ENCODE measurements at regions not wholly inside any gene's neighbourhood (a gene's known extent, or its start where the extent isn't known, plus 50 kb on each side); places are given as distances from the start of the nearest gene placed in this dataset.

DNA sequence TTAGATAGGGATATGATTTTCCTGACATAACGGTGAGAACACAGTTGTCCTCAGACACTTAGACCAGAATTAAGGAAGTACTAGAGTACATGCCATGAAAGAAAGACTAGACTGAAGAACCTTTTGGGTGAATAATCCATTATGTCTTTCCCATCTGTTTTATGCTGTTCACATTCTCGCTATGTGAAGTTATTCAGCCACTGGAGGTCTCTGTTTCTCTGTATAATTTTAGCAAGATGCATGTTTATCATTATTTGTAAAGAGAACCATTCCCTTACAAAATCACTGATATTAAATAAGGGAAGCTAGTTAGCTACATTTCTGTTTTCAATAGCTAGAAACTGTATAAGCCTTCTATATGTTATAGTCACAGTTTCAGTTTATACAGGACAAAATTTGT lies 391.9 kb downstream of the CD109 start:
- no peak for DNase-seq (ENCODE audit: low spot score)

DNA sequence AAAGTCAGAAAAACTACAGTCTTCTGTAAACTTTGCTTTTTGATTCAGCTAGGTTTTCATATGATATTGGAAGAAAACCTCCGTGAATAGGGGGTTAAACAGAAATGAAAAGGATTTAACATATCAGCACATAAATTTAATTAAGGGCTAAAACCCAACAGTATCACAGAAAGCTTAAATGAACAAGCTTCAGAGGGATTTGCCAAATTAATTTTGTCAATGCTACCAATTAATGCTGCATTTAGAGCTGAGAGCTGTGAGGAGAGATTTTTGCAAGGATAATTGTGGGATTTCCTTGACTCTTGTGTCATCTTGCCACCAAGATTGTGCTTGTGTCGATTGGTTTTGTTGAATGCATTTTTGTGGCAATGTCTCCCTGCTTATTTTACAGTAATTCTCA lies 379.9 kb downstream of the CD109 start:
- DNase-seq (ENCODE audit: low spot score), result no peak

DNA sequence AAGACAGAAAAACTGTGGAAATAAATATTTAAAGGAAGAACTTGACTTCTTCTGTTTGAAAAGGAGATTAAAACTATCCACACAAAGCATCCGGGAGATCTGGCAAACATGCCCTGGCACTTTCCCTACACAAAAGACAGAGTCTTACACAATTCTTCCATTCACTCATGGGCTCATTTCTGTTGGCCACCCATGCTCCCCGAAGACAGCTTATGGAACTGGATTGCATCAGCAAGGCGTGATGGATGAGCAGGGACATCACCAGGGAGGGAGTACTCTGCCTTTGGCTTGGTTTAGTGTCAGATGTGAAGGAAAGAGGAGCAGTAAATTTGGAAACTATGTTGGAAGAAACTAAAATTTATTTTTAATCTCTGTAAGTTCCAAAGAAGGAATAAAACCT lies 379.3 kb downstream of the CD109 start:
- no peak for DNase-seq (ENCODE audit: low spot score)

DNA sequence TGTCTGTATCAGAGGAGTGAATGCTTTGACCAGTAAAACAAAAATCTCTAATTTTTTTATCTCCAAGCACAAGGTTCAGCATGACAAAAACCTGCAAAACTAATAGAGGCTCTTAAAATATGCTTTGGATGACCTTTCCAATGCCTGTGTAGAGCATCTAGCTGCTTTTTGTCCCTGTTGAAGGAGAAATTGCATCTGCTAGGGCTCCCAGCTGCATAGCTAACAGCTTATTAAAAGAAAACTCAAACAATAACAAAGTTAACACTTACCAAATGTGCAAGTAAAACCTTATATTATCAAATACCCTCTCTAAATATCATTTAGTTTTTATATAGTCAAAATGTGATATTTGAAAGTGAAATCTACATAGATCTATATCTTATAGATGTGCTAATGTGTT lies 378.6 kb downstream of the CD109 start:
- no peak for DNase-seq (ENCODE audit: low spot score)

DNA sequence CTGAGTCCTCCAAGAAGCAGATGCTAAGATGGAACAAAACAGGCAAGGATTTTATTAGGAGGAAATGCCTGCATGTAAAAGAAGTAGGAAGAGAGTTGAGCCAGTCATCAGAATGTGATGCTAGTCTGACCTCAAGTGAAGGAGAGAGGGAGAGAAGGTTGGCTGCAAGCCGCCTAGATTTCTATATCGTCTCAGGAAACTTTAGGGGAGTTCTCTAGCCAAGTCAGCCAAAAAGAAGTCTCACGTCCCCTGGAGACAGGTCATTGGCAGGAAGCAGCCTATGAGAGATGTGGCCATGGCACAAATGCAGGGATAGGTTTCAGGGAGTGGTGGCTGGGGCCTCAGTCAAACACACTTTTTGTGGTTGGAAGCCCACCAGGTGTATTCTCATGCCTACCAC lies 378.0 kb downstream of the CD109 start:
- no peak for DNase-seq (ENCODE audit: low spot score)

DNA sequence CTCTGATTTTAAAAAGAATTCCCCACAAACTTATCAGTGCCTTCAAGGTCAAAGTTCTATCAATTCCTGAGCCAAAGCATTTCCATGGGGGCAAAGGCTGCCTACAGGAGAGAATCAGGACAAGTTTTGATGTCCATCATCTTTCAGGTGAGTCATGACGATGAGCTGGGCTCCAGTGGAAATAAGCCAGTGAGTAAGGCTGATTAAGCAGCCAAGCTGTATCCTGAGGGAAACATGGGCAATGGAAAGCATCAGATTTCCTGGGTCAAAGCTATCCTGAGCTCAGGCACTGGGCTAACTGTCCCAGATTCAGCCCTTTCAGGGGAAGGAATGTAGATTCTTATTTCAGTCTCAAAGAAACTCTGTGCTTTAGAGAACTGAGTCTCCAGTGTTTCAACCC lies 377.4 kb downstream of the CD109 start:
- DNase-seq (ENCODE audit: low spot score), result no peak

GRCh38 chr6:74071214-74071613 lies 375.2 kb downstream of the CD109 start:
- DNase-seq (ENCODE audit: low spot score), result no peak

DNA sequence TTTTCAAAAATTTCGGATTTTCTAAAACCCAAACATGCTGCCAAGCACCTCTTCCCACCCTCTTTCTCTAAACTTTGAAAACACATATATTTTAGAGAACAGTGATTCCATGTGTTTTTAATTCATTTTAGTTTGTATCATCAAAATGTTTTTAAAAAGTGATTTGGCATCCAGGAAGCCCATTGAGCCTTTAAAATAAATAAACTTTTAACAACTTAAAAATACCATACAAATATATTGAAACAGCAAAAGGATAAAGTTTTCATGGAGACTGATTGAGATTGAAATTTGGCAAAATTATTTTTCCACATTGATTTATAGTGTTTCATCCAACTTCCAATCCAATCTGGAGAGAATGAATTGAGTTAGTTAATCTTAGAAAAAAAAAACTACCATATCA lies 374.7 kb downstream of the CD109 start:
- DNase-seq (ENCODE audit: low spot score), result no peak

DNA sequence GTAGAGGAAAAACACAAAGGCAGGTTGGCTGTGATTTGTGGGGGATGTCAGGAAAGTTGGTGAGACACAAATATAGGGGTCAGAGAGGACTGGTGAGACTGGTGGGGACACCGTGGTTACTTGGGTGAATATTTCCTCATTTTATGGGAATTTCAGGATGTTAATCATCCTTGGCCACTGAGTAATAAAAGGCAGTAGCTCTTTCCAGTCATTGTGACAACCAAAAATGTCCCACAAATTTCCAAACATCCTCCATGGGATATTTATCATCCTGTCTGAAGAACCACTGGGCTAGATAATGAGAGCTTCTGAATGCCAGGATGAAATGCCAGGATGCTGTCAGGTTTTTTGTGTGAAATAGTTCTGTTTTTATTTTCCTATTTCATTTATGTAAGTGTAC lies 374.1 kb downstream of the CD109 start:
- no peak for DNase-seq (ENCODE audit: low spot score)

DNA sequence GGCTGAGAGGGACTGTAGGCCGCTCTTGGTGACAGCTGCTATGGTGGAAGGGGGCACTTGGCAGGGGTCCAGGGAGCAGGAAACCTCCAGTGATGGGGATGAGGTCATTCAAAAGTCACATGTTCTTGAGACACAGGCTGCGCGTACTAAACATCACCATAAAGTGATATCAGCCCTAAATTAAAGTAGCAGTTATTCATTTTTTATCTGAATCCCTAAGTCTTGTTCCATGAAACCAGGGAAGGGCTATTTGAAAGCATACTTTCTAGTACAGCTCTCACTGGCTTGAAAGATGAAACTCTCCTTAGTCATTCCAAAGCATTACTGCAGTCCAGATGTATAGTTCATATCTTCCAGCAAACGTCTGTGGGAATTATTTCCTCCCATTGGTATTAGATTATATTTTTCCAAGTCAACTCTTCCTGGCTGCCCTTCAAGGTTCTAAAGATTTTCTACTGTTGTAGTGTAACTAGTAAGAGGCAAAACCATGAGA lies 373.1 kb downstream of the CD109 start:
- DNase-seq (ENCODE audit: low spot score), result no peak

DNA sequence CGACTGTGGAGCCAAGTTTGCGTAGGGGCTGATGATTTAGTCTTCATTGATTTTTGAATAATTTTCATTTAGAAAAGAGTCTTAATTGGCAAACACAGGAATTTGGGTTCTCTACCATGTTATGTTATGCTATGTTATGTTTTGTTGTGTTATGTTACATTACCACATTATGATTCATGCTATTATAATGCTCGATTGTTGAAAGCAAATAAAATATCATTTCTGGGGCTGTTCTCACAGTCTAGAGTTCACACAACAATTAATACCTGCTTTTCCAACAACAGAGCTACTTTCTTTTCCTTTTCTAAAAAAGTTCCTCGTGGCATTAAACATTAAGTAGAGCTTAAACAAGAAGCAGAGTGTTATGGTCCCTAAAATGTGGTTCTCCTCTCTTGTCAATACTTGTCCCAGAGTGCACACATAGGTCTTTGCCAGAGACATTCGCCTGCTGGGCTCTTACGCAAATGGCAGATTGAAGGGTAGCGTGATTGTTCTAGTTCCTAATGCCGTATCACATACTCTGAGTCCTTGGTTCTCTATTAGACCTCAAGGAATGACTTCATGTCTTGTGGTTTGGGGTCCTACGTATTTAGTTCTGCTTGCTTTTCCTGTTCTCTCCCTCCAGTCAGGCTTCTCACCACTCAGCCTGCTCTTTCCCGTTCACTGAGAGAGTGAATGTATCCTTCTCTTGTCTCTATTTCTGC lies 370.3 kb downstream of the CD109 start:
- DNase-seq (ENCODE audit: low spot score), result no peak

DNA sequence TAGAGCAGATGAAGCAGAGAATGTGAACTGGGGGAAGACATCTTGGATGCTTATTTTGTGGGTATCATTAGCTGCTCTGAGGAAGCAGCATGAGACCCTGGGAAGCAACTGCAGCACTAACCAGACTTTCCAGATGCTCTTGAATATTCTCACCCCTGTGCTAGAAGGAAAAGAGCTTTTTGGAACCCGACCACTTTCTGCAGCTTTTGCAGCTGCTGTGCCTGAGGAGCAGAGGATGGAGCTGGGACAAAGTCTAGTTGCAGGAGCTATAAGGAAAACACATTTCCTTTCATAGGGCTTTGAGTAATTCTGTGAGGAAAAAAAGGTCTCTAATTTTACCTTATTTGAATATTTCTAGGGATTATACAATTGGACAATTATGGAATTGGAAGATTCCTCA lies 369.7 kb downstream of the CD109 start:
- no peak for DNase-seq (ENCODE audit: low spot score)

DNA sequence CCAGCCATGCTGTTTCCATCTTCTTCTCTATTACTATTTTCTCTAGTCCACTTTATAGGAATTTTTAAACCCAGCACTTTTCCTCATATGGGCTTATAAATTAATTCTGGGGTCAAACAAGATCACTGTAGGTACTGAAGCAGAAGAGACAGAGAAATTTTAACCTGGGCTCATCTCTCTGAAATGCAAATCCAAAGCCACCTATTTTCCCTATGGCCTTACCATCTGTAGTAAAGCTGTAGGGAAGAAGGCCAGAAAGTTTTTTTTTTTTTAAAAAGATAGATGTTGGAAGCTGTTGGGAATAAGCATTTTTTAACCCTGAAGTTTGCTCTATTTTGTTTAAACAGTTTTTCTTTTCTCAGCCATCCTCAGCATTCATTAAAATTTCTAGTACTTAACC lies 367.4 kb downstream of the CD109 start:
- DNase-seq (ENCODE audit: low spot score), result no peak

- DNase-seq (ENCODE audit: low spot score), result no peak
Measured at GRCh38 chr6:74061201-74061600, 365.2 kb downstream of the CD109 start.

DNA sequence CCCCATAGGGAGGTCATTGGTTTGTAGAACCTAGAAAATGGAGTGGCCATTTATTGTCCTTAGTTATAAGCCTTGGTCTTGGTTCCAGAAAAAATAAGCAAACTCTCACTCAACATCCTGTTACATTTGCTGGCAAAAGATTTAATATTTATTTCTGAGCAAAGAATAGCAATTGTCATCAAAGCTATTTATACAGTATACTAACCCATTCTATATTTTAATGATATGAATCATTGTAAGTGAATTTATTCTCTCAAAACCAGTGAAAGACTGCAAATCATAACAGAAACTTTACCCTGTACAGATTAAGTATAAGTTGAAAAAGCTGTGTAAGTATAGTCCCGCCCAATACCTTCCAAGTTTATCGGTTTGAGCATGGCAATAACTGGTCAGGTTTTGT lies 364.4 kb downstream of the CD109 start:
- no peak for DNase-seq (ENCODE audit: low spot score)

- DNase-seq (ENCODE audit: low spot score), result no peak
Measured at GRCh38 chr6:74058606-74059005, 362.6 kb downstream of the CD109 start.

- DNase-seq (ENCODE audit: low spot score), result no peak
Measured at GRCh38 chr6:74057326-74057725, 361.3 kb downstream of the CD109 start.

- no peak for DNase-seq (ENCODE audit: low spot score)
Measured at GRCh38 chr6:74054190-74054589, 358.2 kb downstream of the CD109 start.

- DNase-seq (ENCODE audit: low spot score), result no peak
Measured at GRCh38 chr6:74050921-74051320, 354.9 kb downstream of the CD109 start.

- DNase-seq (ENCODE audit: low spot score), result no peak
Measured at GRCh38 chr6:74048387-74048786, 352.4 kb downstream of the CD109 start.

DNA sequence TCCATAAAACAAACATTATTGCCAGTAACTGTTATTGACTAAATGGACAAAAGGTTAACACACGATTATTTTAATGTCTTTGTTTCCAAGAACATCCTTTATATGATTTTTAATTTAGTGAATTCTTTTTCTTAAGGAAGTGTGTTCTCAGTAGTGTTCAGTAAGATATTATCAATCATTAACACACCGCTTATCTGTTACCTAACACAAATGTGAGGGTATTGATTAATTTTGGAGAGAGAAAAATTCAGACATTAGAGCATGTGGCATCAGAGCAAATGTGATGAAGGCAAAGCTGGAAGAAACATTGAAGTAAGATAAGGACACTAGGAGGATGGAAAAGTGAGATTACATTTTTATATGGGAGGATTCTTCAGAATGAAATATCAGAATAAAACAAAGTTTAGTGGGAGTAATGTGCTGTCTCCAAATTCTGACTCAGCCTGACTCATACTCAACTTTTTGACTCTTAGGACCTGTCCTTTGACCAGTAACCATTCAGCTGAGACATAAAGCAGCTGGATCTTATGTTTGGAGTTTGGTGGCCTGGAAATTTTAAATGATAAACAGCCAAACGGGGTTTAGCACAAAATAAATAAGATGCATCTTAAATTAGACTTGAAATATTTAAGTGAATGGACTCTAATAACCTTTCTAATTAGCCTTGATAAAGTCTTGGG lies 348.6 kb downstream of the CD109 start:
- DNase-seq (ENCODE audit: low spot score), result no peak

DNA sequence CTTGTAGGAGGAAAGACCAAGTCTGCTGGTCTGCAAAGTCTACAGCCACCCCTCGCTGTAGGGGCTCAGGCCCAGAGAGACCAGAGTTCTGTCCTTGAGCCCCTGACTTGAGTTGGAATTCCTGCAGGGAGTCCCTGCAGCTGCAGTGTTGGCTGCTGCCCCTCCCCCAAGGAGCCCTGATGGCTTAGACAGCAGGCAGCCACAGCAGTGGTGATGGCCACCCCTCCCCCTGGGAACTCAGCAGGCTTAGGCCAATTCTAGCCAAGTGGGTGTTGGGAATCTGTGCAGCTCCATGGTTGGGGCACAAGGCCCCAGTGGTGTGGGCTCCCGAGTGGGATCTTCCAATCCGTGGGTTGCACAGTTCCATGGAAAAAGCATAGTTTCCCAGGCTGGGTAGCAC lies 345.4 kb downstream of the CD109 start:
- no peak for DNase-seq (ENCODE audit: low spot score)

- DNase-seq (ENCODE audit: low spot score), result no peak
Measured at GRCh38 chr6:74018825-74019224, 322.8 kb downstream of the CD109 start.

DNA sequence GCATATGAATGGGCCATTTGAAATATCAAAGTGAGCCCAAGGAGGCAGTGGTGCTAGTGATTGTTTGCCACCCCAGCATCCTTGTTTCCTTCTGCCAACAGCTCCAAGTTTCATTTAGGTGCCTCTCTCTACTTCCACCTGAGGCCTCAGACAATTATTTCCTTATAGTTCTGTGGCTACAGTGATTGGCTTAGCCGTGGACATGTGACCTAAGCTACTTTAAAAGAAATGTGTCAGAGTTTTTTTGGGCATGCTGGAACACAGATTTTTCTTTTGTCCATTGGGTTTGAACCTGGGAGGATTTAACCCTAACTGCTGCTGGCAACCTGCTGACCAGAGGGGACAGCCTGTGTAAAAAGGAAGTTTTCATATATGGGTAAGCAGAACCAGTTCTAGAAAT lies 319.4 kb downstream of the CD109 start:
- DNase-seq (ENCODE audit: low spot score), result no peak

Measured in hematopoietic multipotent progenitor cell treated with erythropoietin and hydrocortisone succinate and interleukin-3 and kit ligand, for 15 days (in vitro differentiated cells).